ENCODE measurements at regions not wholly inside any gene's neighbourhood (a gene's known extent, or its start where the extent isn't known, plus 50 kb on each side); places are given as distances from the start of the nearest gene placed in this dataset.

GRCh38 chr9:90188656-90189055 is 454.0 kb downstream of the DIRAS2 start:
- no peak for TF ChIP-seq CTCF (conservative IDR thresholded peaks at IDR 0.05; ENCODE audit: low read depth, low read length)
- TF ChIP-seq EZH2 (IDR thresholded peaks at IDR 0.05; ENCODE audit: borderline replicate concordance, low read depth, low read length, poor library complexity, severe bottlenecking): no peak
